GM12801 (cell line): ENCODE measurements at regions not wholly inside any gene's neighbourhood (a gene's known extent, or its start where the extent isn't known, plus 50 kb on each side); places are given as distances from the start of the nearest gene placed in this dataset.

ENCODE experiments used
- CTCF ChIP-seq: IDR thresholded peaks from one replicate; pipeline ENCODE4 v1.5.1; 2011; ENCODE audit warnings: control low read depth; ENCODE audit not compliant: insufficient read length; ENCODE audit errors: extremely low read depth

GRCh38 chr9:33697171-33697570, 98.2 kb upstream of the PRSS3 start:
- no peak for TF ChIP-seq CTCF

DNA sequence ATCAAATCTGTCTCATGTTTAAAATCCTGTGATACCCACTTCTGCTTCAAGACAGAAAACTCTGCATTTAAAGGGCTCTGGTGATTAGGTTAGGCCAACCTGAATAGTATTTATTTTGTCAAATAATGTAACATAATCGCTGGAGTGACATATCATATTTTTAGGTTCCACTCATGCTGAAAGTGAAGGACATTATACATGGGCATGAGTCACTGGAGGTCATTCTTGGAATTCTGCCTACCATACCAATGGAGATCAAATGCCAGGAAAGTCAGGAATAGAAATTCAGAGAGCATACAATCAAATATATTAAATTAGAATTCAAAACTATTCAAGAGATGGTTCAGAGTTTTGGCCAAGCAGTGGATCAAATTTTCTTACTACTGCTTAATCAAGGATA, 97.1 kb upstream of the PRSS3 start:
- TF ChIP-seq CTCF: no peak

DNA sequence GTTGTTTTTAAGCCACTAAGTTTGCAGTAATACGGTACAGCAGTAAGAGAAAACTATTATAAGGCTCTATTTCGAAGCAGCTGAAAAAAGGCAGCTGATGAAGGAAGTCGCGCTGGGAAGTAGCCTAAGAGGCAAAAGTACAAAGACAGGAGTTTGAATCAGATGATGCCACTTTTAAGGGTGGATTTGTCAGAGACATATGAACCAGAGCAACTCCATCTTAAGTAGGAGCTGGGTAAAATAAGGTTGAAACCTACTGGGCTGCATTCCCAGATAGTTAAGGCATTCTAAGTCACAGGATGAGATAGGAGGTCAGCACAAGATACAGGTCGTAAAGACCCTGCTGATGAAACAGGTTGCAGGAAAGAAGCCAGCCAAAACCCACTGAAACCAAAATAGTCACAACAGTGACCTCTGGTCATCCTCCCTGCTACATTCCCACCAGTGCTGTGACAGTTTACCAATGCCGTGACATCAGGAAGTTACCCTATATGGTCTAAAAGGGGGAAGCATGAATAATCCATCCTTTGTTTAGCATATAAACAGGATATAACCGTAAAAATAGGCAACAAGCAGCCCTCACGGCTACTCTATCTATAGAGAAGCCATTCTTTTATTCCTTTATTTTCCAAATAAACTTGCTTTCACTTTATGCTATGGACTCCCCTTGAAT, 91.8 kb upstream of the PRSS3 start:
- TF ChIP-seq CTCF: no peak

- no peak for TF ChIP-seq CTCF
Measured at GRCh38 chr9:33708441-33708840, 86.9 kb upstream of the PRSS3 start.

DNA sequence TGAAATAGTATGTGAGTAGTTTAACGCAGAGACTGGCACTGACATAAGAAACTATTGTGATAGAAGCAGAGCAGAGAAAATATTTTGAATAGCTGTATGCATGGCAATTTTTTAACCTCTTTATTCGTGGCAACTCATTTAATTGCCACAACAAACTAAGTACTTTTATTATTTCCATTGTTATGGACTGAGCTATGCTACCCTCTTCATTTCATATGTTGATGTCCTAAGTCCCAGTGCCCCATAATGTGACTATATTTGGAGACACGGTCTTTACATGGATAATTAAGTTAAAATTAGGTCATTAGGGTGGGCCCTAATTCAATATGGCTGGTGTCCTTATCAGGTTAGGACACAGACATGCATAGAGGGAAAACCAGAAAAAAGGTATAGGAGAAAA, 86.1 kb upstream of the PRSS3 start:
- no peak for TF ChIP-seq CTCF

- no peak for TF ChIP-seq CTCF
Measured at GRCh38 chr9:33714989-33715388, 80.4 kb upstream of the PRSS3 start.

- no peak for TF ChIP-seq CTCF
Measured at GRCh38 chr9:33718987-33719386, 76.4 kb upstream of the PRSS3 start.
